ENCODE measurements at regions not wholly inside any gene's neighbourhood (a gene's known extent, or its start where the extent isn't known, plus 50 kb on each side); places are given as distances from the start of the nearest gene placed in this dataset.

DNA sequence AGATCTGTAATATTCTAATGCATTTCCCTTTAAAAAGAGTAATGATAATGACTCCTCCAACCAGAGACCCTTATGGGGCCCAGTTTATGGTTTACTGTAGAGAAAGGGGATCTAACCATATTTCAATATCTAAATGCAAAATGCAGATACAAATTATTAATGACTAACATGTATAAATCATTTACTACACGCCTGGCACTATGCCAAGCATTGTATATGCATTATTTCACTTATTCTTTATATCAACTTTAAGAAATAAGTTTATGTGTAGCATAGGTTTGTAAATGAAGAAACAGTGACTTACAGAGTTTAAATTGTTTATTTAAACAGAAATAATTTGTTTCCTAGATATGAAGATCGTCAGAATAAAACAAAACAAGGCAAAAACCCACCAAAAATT, 86.2 kb upstream of the SCEL start:
- no peak for ATAC-seq
- ChIA-PET CTCF (no interaction called here), POLR2A (no interaction called here)
- peaks cover 0 to 22% (median 7%) of the 10 kb centered on the region in 5 donors for H3K27me3 Mint-ChIP-seq
- Histone ChIP-seq H3K4me3 (ENCODE audit: low read length) (no peak overlapping the region), H3K27me3 (ENCODE audit: control insufficient read depth in 2 of 2, insufficient read depth in 2 of 2, low read length in 2 of 2) (no peaks in the 10 kb centered on the region), H3K36me3 (ENCODE audit: control insufficient read depth in 2 of 3, insufficient read depth in 3 of 3, low read length in 3 of 3) (no peaks in the 10 kb centered on the region), H3K4me1 (ENCODE audit: control insufficient read depth in 2 of 2, insufficient read depth in 2 of 2, low read length in 2 of 2) (no peaks in the 10 kb centered on the region), H3K9me3 (ENCODE audit: control insufficient read depth in 2 of 3, low read length in 3 of 3) (no peaks in the 10 kb centered on the region), H3K27ac (ENCODE audit: low read depth, low read length) (no peak overlapping the region)
- peaks cover 0 to 12% (median 5%) of the 10 kb centered on the region in 7 donors for H3K4me1 Mint-ChIP-seq
- H3K36me3 Mint-ChIP-seq, result no peaks in the 10 kb centered on the region
- H3K4me3 Mint-ChIP-seq, result no peak overlapping the region
- peaks cover 0 to 4% (median 0%) of the 10 kb centered on the region in 11 donors for H3K9me3 Mint-ChIP-seq
- no peak overlapping the region for H3K27ac Mint-ChIP-seq
- DNase-seq, result no peak
- intact Hi-C loops (cut with micrococcal nuclease), result no loop called here

DNA sequence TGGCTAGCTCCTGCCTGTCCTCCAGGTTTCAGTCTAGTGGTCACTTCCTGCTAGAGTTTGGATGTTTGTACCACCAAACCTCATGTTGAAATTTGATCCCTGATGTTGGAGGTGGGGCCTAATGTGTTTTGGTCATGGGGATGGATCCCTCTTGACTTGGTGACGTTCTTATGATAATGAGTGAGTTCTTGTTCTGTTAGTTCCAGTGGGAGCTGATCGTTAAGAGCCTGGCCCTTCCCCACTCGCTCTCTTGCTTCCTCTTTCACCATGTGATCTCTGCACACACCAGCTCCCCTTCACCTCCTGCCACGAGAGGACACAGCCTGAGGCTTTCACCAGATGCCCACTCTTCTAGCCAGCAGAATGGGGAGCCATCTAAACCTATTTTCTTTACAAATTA, 86.8 kb upstream of the SCEL start:
- Mint-ChIP-seq H3K4me1 (peaks cover 0 to 12% (median 5%) of the 10 kb centered on the region in 7 donors), H3K27me3 (peaks cover 0 to 21% (median 6%) of the 10 kb centered on the region in 5 donors), H3K9me3 (peaks cover 0 to 4% (median 0%) of the 10 kb centered on the region in 11 donors), H3K36me3 (no peaks in the 10 kb centered on the region), H3K27ac (no peak overlapping the region), H3K4me3 (no peak overlapping the region)
- Histone ChIP-seq H3K27me3 (ENCODE audit: control insufficient read depth in 2 of 2, insufficient read depth in 2 of 2, low read length in 2 of 2) (no peaks in the 10 kb centered on the region), H3K27ac (ENCODE audit: low read depth, low read length) (no peak overlapping the region), H3K4me3 (ENCODE audit: low read length) (no peak overlapping the region), H3K9me3 (ENCODE audit: control insufficient read depth in 2 of 3, low read length in 3 of 3) (no peaks in the 10 kb centered on the region), H3K36me3 (ENCODE audit: control insufficient read depth in 2 of 3, insufficient read depth in 3 of 3, low read length in 3 of 3) (no peaks in the 10 kb centered on the region), H3K4me1 (ENCODE audit: control insufficient read depth in 2 of 2, insufficient read depth in 2 of 2, low read length in 2 of 2) (no peaks in the 10 kb centered on the region)
- intact Hi-C loops (cut with micrococcal nuclease), result no loop called here
- ChIA-PET POLR2A (no interaction called here), CTCF (no interaction called here)
- DNase-seq (no peak), ATAC-seq (peak; percentile 24)

DNA sequence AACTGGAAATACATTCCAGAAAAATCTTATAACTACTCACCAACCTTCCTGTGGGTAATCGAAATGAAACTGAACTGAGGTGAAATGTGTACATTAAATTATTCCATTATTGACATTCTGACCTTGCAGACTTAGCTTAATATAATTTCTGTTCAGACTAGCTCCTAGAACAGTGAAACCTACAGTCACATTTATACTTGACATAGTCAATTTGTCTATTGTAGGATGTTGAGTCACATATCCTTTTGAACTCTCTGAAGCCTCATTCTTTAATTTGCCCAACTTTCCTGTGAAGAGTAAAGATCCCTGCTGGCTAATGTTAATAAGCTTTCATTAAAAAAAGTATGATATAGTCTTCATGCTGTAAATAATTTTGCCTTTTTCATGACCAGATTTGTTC, 92.0 kb upstream of the SCEL start:
- no peak overlapping the region for H3K4me3 ChIP-seq (ENCODE audit: low read length)
- Mint-ChIP-seq H3K27me3 (peaks cover 0 to 16% (median 12%) of the 10 kb centered on the region in 5 donors), H3K4me3 (no peak overlapping the region), H3K4me1 (peaks cover 0 to 12% (median 5%) of the 10 kb centered on the region in 7 donors), H3K9me3 (peaks cover 0 to 6% (median 1%) of the 10 kb centered on the region in 11 donors), H3K27ac (no peak overlapping the region), H3K36me3 (peaks cover 0 to 7% (median 0%) of the 10 kb centered on the region in 5 donors)
- POLR2A ChIA-PET, result no interaction called here
- no peaks in the 10 kb centered on the region for H3K4me1 ChIP-seq (ENCODE audit: control insufficient read depth in 2 of 2, insufficient read depth in 2 of 2, low read length in 2 of 2)
- H3K27ac ChIP-seq (ENCODE audit: low read depth, low read length), result no peak overlapping the region
- H3K27me3 ChIP-seq (ENCODE audit: control insufficient read depth in 2 of 2, insufficient read depth in 2 of 2, low read length in 2 of 2), result no peaks in the 10 kb centered on the region
- H3K9me3 ChIP-seq (ENCODE audit: control insufficient read depth in 2 of 3, low read length in 3 of 3), result no peaks in the 10 kb centered on the region
- CTCF ChIA-PET, result interaction anchor here (0.7 kb wide), 1 partner anchor 57 kb away, joined by 3 read pairs; no protein-coding TSS in a partner anchor
- no peaks in the 10 kb centered on the region for H3K36me3 ChIP-seq (ENCODE audit: control insufficient read depth in 2 of 3, insufficient read depth in 3 of 3, low read length in 3 of 3)
- ATAC-seq, result no peak
- no peak for DNase-seq
- intact Hi-C loops (cut with micrococcal nuclease), result no loop called here

DNA sequence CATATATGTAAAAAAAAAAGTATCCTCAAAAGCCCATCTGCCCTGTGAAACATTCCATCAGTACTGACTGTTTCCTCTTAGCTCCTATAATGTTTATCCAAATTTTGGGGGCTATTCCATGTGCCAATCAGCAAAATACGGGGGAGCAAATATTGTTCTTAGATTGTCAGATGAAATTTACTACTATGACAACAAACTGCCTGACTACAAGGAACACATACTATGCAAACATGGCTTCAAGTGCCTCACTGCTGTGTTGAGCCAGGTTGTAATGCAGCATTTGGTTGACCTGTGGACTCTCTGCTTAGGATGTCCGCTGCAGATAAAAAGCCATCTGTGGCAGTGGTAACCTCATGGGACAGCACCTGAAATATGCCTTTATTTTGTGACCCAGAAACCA, 98.2 kb upstream of the SCEL start:
- intact Hi-C loops (cut with micrococcal nuclease), result no loop called here
- H3K4me3 ChIP-seq (ENCODE audit: low read length), result no peak overlapping the region
- no peak overlapping the region for H3K27ac ChIP-seq (ENCODE audit: low read depth, low read length)
- ChIA-PET CTCF (interaction anchor here (0.7 kb wide), 1 partner anchor 349 kb away, joined by 3 read pairs; no protein-coding TSS in a partner anchor), POLR2A (no interaction called here)
- H3K27me3 ChIP-seq (ENCODE audit: control insufficient read depth in 2 of 2, insufficient read depth in 2 of 2, low read length in 2 of 2), result no peaks in the 10 kb centered on the region
- DNase-seq, result no peak
- no peak for ATAC-seq
- Mint-ChIP-seq H3K27ac (no peak overlapping the region), H3K4me3 (no peak overlapping the region), H3K9me3 (peaks cover 0 to 9% (median 6%) of the 10 kb centered on the region in 11 donors), H3K27me3 (peaks cover 0 to 14% (median 3%) of the 10 kb centered on the region in 5 donors), H3K4me1 (no peaks in the 10 kb centered on the region), H3K36me3 (peaks cover 0 to 4% (median 0%) of the 10 kb centered on the region in 5 donors)
- no peaks in the 10 kb centered on the region for H3K9me3 ChIP-seq (ENCODE audit: control insufficient read depth in 2 of 3, low read length in 3 of 3)
- H3K4me1 ChIP-seq (ENCODE audit: control insufficient read depth in 2 of 2, insufficient read depth in 2 of 2, low read length in 2 of 2), result no peaks in the 10 kb centered on the region
- H3K36me3 ChIP-seq (ENCODE audit: control insufficient read depth in 2 of 3, insufficient read depth in 3 of 3, low read length in 3 of 3), result no peaks in the 10 kb centered on the region

DNA sequence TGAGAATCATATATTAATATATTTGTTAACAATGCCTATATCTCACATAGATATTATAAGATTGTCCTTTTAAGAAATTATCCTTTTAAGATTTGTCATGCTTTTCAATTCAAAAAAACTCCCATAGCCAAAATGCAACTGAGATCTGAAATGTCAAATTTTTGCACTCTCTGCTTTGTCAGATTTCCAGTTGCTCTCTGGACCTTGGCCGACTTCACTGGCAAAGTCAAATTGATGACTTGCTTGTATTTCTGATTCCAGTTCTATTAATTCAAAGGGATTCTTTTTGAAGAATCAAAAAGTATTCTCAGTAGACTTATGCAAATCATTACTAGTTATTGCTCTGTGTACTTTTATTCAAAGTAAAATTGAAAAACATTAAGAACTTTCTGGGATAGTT, 101.2 kb upstream of the SCEL start:
- Mint-ChIP-seq H3K27me3 (peaks cover 0 to 7% (median 0%) of the 10 kb centered on the region in 5 donors), H3K4me1 (no peaks in the 10 kb centered on the region), H3K36me3 (peaks cover 0 to 1% (median 0%) of the 10 kb centered on the region in 5 donors), H3K27ac (no peak overlapping the region), H3K9me3 (peaks cover 0 to 8% (median 5%) of the 10 kb centered on the region in 11 donors), H3K4me3 (no peak overlapping the region)
- Histone ChIP-seq H3K9me3 (ENCODE audit: control insufficient read depth in 2 of 3, low read length in 3 of 3) (no peaks in the 10 kb centered on the region), H3K4me3 (ENCODE audit: low read length) (no peak overlapping the region), H3K27ac (ENCODE audit: low read depth, low read length) (no peak overlapping the region), H3K36me3 (ENCODE audit: control insufficient read depth in 2 of 3, insufficient read depth in 3 of 3, low read length in 3 of 3) (no peaks in the 10 kb centered on the region), H3K4me1 (ENCODE audit: control insufficient read depth in 2 of 2, insufficient read depth in 2 of 2, low read length in 2 of 2) (no peaks in the 10 kb centered on the region), H3K27me3 (ENCODE audit: control insufficient read depth in 2 of 2, insufficient read depth in 2 of 2, low read length in 2 of 2) (no peaks in the 10 kb centered on the region)
- intact Hi-C loops (cut with micrococcal nuclease), result no loop called here
- ChIA-PET POLR2A (no interaction called here), CTCF (no interaction called here)
- DNase-seq (no peak), ATAC-seq (no peak)

DNA sequence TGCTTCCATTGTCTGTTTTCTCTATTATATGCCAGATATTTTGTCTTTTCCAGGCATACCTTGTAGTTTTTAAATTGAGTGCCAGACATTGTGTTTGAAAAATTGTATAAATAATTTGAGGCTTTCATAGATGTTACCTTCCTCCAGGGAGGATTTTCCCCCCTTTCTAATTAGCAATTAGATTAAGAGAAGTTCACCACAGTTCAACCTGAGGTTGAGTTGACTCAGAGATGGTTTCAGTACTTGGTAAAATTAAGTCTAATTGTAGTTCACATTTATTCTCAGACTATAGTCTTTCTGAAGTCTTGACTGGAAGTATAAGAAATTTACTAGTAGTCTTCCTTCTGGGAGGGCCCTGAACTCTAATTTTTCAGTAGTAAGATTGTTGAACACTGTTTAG, 104.1 kb upstream of the SCEL start:
- Mint-ChIP-seq H3K27ac (no peak overlapping the region), H3K4me1 (no peaks in the 10 kb centered on the region)
- CTCF ChIA-PET, result no interaction called here

DNA sequence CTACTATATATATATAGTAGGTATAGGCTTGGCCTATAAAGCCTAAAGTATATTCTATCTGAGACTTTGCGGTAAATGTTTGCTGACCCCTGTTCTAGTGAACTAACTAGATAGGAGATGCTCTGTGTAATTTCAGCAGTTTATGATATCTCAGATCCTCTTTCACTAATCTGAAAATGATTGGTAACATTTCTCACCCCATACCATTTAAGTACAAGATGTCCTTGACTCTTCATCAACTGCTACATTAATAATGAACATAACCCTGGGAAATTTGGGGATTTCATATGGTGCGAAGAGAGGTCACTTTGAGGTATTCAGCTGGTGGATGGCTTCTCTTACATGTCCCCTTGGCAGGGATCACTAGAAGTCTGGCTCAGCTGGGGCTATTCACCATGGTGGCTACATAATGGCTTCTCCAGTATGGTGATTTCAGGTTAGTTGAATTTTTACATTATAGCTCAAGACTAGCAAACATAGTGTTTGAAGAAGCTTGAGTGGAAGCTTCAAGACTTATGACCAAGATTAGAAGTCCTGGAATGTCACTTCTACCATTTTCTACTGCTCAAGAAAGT, 103.6 kb upstream of the MYCBP2 start:
- intact Hi-C loops (cut with micrococcal nuclease), result no loop called here
- POLR2A ChIA-PET, result no interaction called here
- CTCF ChIA-PET, result no interaction called here

More for the DNA sequence above, 104.1 kb upstream of the SCEL start:
- Mint-ChIP-seq H3K4me3 (no peak overlapping the region), H3K9me3 (peaks cover 0 to 5% (median 0%) of the 10 kb centered on the region in 11 donors), H3K36me3 (no peaks in the 10 kb centered on the region), H3K27me3 (peaks cover 0 to 5% (median 2%) of the 10 kb centered on the region in 5 donors)
- intact Hi-C loops (cut with micrococcal nuclease), result no loop called here
- Histone ChIP-seq H3K4me1 (ENCODE audit: control insufficient read depth in 2 of 2, insufficient read depth in 2 of 2, low read length in 2 of 2) (no peaks in the 10 kb centered on the region), H3K9me3 (ENCODE audit: control insufficient read depth in 2 of 3, low read length in 3 of 3) (no peaks in the 10 kb centered on the region), H3K4me3 (ENCODE audit: low read length) (no peak overlapping the region), H3K27ac (ENCODE audit: low read depth, low read length) (no peak overlapping the region), H3K27me3 (ENCODE audit: control insufficient read depth in 2 of 2, insufficient read depth in 2 of 2, low read length in 2 of 2) (peaks cover 0 to under 1% of the 10 kb centered on the region in 2 donors), H3K36me3 (ENCODE audit: control insufficient read depth in 2 of 3, insufficient read depth in 3 of 3, low read length in 3 of 3) (no peaks in the 10 kb centered on the region)
- DNase-seq (no peak), ATAC-seq (no peak)
- POLR2A ChIA-PET, result interaction anchor here (0.6 kb wide), 1 partner anchor 308 kb away, joined by 4 read pairs; no protein-coding TSS in a partner anchor

More for the DNA sequence above, 103.6 kb upstream of the MYCBP2 start:
- ATAC-seq, result no peak
- Mint-ChIP-seq H3K27ac (no peak overlapping the region), H3K4me1 (no peaks in the 10 kb centered on the region), H3K36me3 (no peaks in the 10 kb centered on the region), H3K4me3 (no peak overlapping the region), H3K27me3 (peaks cover 1 to 5% (median 3%) of the 10 kb centered on the region in 5 donors), H3K9me3 (peaks cover 0 to 5% (median 0%) of the 10 kb centered on the region in 11 donors)
- Histone ChIP-seq H3K4me3 (ENCODE audit: low read length) (no peak overlapping the region), H3K27ac (ENCODE audit: low read depth, low read length) (no peak overlapping the region), H3K36me3 (ENCODE audit: control insufficient read depth in 2 of 3, insufficient read depth in 3 of 3, low read length in 3 of 3) (no peaks in the 10 kb centered on the region), H3K9me3 (ENCODE audit: control insufficient read depth in 2 of 3, low read length in 3 of 3) (no peaks in the 10 kb centered on the region), H3K4me1 (ENCODE audit: control insufficient read depth in 2 of 2, insufficient read depth in 2 of 2, low read length in 2 of 2) (no peaks in the 10 kb centered on the region), H3K27me3 (ENCODE audit: control insufficient read depth in 2 of 2, insufficient read depth in 2 of 2, low read length in 2 of 2) (peaks cover 0 to 2% of the 10 kb centered on the region in 2 donors)
- DNase-seq, result no peak

Data from naive thymus-derived CD4-positive, alpha-beta T cell (primary cell).